Ovary (tissue), 3 donors: ENCODE measurements at regions not wholly inside any gene's neighbourhood (a gene's known extent, or its start where the extent isn't known, plus 50 kb on each side); places are given as distances from the start of the nearest gene placed in this dataset.

ENCODE experiments used
- EP300 ChIP-seq: sonication (generic); formaldehyde crosslinking; IDR thresholded peaks from one replicate; pipeline ENCODE4 v1.6.1; 2017; ENCODE audit warnings: antibody characterized with exemption
- POLR2A ChIP-seq: fragments of 450-650 bp; IDR thresholded peaks from one replicate; pipeline ENCODE4 v1.6.1; 2017; ENCODE audit warnings: antibody characterized with exemption, mild to moderate bottlenecking, moderate library complexity
- TF ChIP-seq, protein P1 (sequence below), 3 donors: fragments of 450-650 bp in 2 of 3; fragments of 200-600 bp in 1 of 3; IDR thresholded peaks; one replicate each; pipeline versions ENCODE4 v1.5.1 to v1.8.0; 2016 to 2022; ENCODE audit warnings: antibody characterized with exemption in 3 of 3, mild to moderate bottlenecking in 1 of 3
- donor health status: DM: no; HTN: no; CAD: no.

GRCh38 chr7:55307123-55307916 lies 57.8 kb upstream of the LANCL2 start:
- TF ChIP-seq, protein P1, sequence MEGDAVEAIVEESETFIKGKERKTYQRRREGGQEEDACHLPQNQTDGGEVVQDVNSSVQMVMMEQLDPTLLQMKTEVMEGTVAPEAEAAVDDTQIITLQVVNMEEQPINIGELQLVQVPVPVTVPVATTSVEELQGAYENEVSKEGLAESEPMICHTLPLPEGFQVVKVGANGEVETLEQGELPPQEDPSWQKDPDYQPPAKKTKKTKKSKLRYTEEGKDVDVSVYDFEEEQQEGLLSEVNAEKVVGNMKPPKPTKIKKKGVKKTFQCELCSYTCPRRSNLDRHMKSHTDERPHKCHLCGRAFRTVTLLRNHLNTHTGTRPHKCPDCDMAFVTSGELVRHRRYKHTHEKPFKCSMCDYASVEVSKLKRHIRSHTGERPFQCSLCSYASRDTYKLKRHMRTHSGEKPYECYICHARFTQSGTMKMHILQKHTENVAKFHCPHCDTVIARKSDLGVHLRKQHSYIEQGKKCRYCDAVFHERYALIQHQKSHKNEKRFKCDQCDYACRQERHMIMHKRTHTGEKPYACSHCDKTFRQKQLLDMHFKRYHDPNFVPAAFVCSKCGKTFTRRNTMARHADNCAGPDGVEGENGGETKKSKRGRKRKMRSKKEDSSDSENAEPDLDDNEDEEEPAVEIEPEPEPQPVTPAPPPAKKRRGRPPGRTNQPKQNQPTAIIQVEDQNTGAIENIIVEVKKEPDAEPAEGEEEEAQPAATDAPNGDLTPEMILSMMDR (IDR thresholded peaks at IDR 0.05) = no peak
- no peak for TF ChIP-seq EP300
- TF ChIP-seq POLR2A = no peak
